Coronary artery (tissue), 2 donors: ENCODE measurements at regions not wholly inside any gene's neighbourhood (a gene's known extent, or its start where the extent isn't known, plus 50 kb on each side); places are given as distances from the start of the nearest gene placed in this dataset.
"Not testable (repeated sequence)": the region's sequence is repeated elsewhere in the genome, so short reads cannot be mapped to it uniquely, and the experiment has no call there.

Experiments
- DNase-seq: peaks from one replicate; pipeline ENCODE4 v3.0.0-alpha.2; 2017; ENCODE audit warnings: low spot score
- H3K27ac ChIP-seq, 2 donors: fragments of 200-600 bp; sonication (generic); one replicate each; pipeline ENCODE4 v1.5.1; 2016 to 2019
- H3K4me3 ChIP-seq: fragments of 200-600 bp; sonication (generic); 2 replicates; pipeline ENCODE4 v1.5.1; 2016; ENCODE audit warnings: mild to moderate bottlenecking, moderate library complexity
- CTCF ChIP-seq: fragments of 200-600 bp; sonication (generic); IDR thresholded peaks from one replicate; pipeline ENCODE4 v1.5.1; 2019; ENCODE audit warnings: antibody characterized with exemption

GRCh38 chr5:82635561-82636288, 357.6 kb upstream of the RPS23 start:
- no peak for TF ChIP-seq CTCF
- H3K4me3 ChIP-seq, result no peak overlapping the region
- DNase-seq, result no peak
- no peak overlapping the region for H3K27ac ChIP-seq

- H3K4me3 ChIP-seq, result no peak overlapping the region
- TF ChIP-seq CTCF, result no peak
- no peak for DNase-seq
- H3K27ac ChIP-seq, result peak overlapping the region in 1 of 2 donors; percentile 20
These were observed 350.3 kb upstream of the RPS23 start for GRCh38 chr5:82628364-82628910.

- H3K4me3 ChIP-seq, H3K27ac ChIP-seq, DNase-seq: not testable (repeated sequence)
These were observed 348.9 kb upstream of the RPS23 start for GRCh38 chr5:82626905-82627591.

GRCh38 chr5:82626012-82626411, 347.9 kb upstream of the RPS23 start:
- not testable (repeated sequence) for H3K27ac ChIP-seq

GRCh38 chr5:82624062-82624461, 345.9 kb upstream of the RPS23 start:
- TF ChIP-seq CTCF, result no peak
- no peak for DNase-seq
- no peak overlapping the region for H3K27ac ChIP-seq

More at GRCh38 chr5:82626012-82626411, 347.9 kb upstream of the RPS23 start:
- DNase-seq, H3K4me3 ChIP-seq: not testable (repeated sequence)

GRCh38 chr5:82622711-82623514, 344.8 kb upstream of the RPS23 start:
- Histone ChIP-seq H3K27ac (no peak overlapping the region), H3K4me3 (no peak overlapping the region)
- TF ChIP-seq CTCF, result no peak
- DNase-seq, result no peak

More at GRCh38 chr5:82624062-82624461, 345.9 kb upstream of the RPS23 start:
- no peak overlapping the region for H3K4me3 ChIP-seq

GRCh38 chr5:82622205-82622604, 344.1 kb upstream of the RPS23 start:
- no peak for TF ChIP-seq CTCF
- no peak for DNase-seq
- Histone ChIP-seq H3K4me3 (no peak overlapping the region), H3K27ac (no peak overlapping the region)
